ENCODE measurements at regions not wholly inside any gene's neighbourhood (a gene's known extent, or its start where the extent isn't known, plus 50 kb on each side); places are given as distances from the start of the nearest gene placed in this dataset.
A peak's percentile ranks its signal among the peaks of the same experiment; 100 is the strongest.

- intact Hi-C loops (cut with DNase I) = no loop called here
- DNase-seq = no peak
- H3K27ac ChIP-seq = no peak overlapping the region
- H3K4me3 ChIP-seq = no peak overlapping the region
- no peak for TF ChIP-seq POLR2A (IDR thresholded peaks at IDR 0.05)
- TF ChIP-seq CTCF (IDR thresholded peaks at IDR 0.05) = no peak
- H3K36me3 ChIP-seq = no peaks in the 10 kb centered on the region
- H3K9me3 ChIP-seq = peaks cover 0 to 5% (median 0%) of the 10 kb centered on the region in 12 donors
- no peaks in the 10 kb centered on the region for H3K4me1 ChIP-seq
- no peak for ATAC-seq
- WGBS, 4 donors = 3 to 17% (median 9%) methylated on average over 1 of the region's 1 CpG
- H3K27me3 ChIP-seq = no peaks in the 10 kb centered on the region
These were observed 235.9 kb downstream of the SPIN4 start for GRCh38 chrX:63115196-63115595.

GRCh38 chrX:63101879-63102620, 249.1 kb downstream of the SPIN4 start:
- intact Hi-C loops (cut with DNase I) = no loop called here
- Histone ChIP-seq H3K27me3 (peaks cover 0 to 6% (median 0%) of the 10 kb centered on the region in 9 donors), H3K4me1 (no peaks in the 10 kb centered on the region), H3K36me3 (no peaks in the 10 kb centered on the region), H3K9me3 (peaks cover 0 to 13% (median 0%) of the 10 kb centered on the region in 12 donors), H3K27ac (no peak overlapping the region), H3K4me3 (no peak overlapping the region)
- 53 to 75% (median 65%) methylated on average over 5 to 8 of the region's 8 CpGs for WGBS, 4 donors
- DNase-seq (no peak), ATAC-seq (no peak)
- TF ChIP-seq POLR2A (IDR thresholded peaks at IDR 0.05) (no peak), CTCF (IDR thresholded peaks at IDR 0.05) (no peak)

- Histone ChIP-seq H3K9me3 (peaks cover 0 to 4% (median 0%) of the 10 kb centered on the region in 12 donors), H3K4me1 (no peaks in the 10 kb centered on the region), H3K27ac (no peak overlapping the region), H3K4me3 (no peak overlapping the region), H3K36me3 (no peaks in the 10 kb centered on the region), H3K27me3 (peaks cover 0 to 5% (median 0%) of the 10 kb centered on the region in 9 donors)
- intact Hi-C loops (cut with DNase I) = no loop called here
- WGBS, 4 donors = 13 to 23% (median 17%) methylated on average over 2 of the region's 2 CpGs
- no peak for DNase-seq
- TF ChIP-seq POLR2A (IDR thresholded peaks at IDR 0.05) = no peak
- TF ChIP-seq CTCF (IDR thresholded peaks at IDR 0.05) = no peak
- no peak for ATAC-seq
These were observed 292.9 kb downstream of the SPIN4 start for GRCh38 chrX:63058204-63058603.

- no peak overlapping the region for H3K27ac ChIP-seq
- H3K27me3 ChIP-seq = no peaks in the 10 kb centered on the region
- no peaks in the 10 kb centered on the region for H3K9me3 ChIP-seq
- ATAC-seq = no peak
- 23 to 38% (median 30%) methylated on average over 2 of the region's 2 CpGs for WGBS, 4 donors
- intact Hi-C loops (cut with DNase I) = no loop called here
- no peak overlapping the region for H3K4me3 ChIP-seq
- H3K4me1 ChIP-seq = no peaks in the 10 kb centered on the region
- no peaks in the 10 kb centered on the region for H3K36me3 ChIP-seq
- peak in 3 of 12 donors; percentile 5 to 17 (median 12) for TF ChIP-seq CTCF (IDR thresholded peaks at IDR 0.05)
- no peak for TF ChIP-seq POLR2A (IDR thresholded peaks at IDR 0.05)
- DNase-seq = no peak
These were observed 300.9 kb downstream of the SPIN4 start for GRCh38 chrX:63050225-63050624.

Data from heart left ventricle (tissue), 16 donors.